WERI-Rb-1 (cell line): ENCODE measurements at regions not wholly inside any gene's neighbourhood (a gene's known extent, or its start where the extent isn't known, plus 50 kb on each side); places are given as distances from the start of the nearest gene placed in this dataset.

Source experiments
- DNase-seq: peaks from one replicate; pipeline ENCODE4 v3.0.0-alpha.2; 2020
- H3K27ac ChIP-seq: fragments of 250-450 bp; sonication (Bioruptor Pico); 2 replicates; pipeline ENCODE4 v1.5.1; 2020; ENCODE audit warnings: mild to moderate bottlenecking, moderate library complexity
- H3K27me3 ChIP-seq: fragments of 250-450 bp; sonication (Bioruptor Pico); 2 replicates; pipeline ENCODE4 v1.5.1; 2021; ENCODE audit warnings: mild to moderate bottlenecking, low read depth, moderate library complexity; ENCODE audit not compliant: insufficient read depth, severe bottlenecking
- H3K36me3 ChIP-seq: fragments of 250-450 bp; sonication (Bioruptor Pico); 2 replicates; pipeline ENCODE4 v1.5.1; 2020; ENCODE audit warnings: mild to moderate bottlenecking, moderate library complexity
- H3K4me3 ChIP-seq: 2 replicates; pipeline ENCODE4 v1.5.1; 2011; ENCODE audit warnings: low read depth, mild to moderate bottlenecking, control low read depth, low read length
- H3K9me3 ChIP-seq: fragments of 250-450 bp; sonication (Bioruptor Pico); 2 replicates; pipeline ENCODE4 v1.5.1; 2021; ENCODE audit warnings: mild to moderate bottlenecking, moderate library complexity; ENCODE audit not compliant: severe bottlenecking
- CTCF ChIP-seq: IDR thresholded peaks from 2 replicates; pipeline ENCODE4 v1.5.1; 2011; ENCODE audit warnings: low read depth, mild to moderate bottlenecking, control low read depth, inconsistent platforms, low read length

GRCh38 chr15:96412045-96412905 is 81.8 kb downstream of the NR2F2 start:
- Histone ChIP-seq H3K36me3 (no peaks in the 10 kb centered on the region), H3K27me3 (peaks cover 92% of the 10 kb centered on the region), H3K4me3 (no peak overlapping the region), H3K9me3 (peaks cover 7% of the 10 kb centered on the region), H3K27ac (no peak overlapping the region)
- DNase-seq: no peak
- TF ChIP-seq CTCF: no peak

- no peak for TF ChIP-seq CTCF
- Histone ChIP-seq H3K36me3 (no peaks in the 10 kb centered on the region), H3K27me3 (peaks cover 92% of the 10 kb centered on the region), H3K27ac (no peak overlapping the region), H3K4me3 (no peak overlapping the region), H3K9me3 (peaks cover 7% of the 10 kb centered on the region)
- no peak for DNase-seq
Measured at GRCh38 chr15:96412906-96413231, 82.4 kb downstream of the NR2F2 start.

GRCh38 chr15:96413657-96414056 is 83.2 kb downstream of the NR2F2 start:
- Histone ChIP-seq H3K27me3 (peaks cover 92% of the 10 kb centered on the region), H3K36me3 (no peaks in the 10 kb centered on the region), H3K9me3 (peaks cover 7% of the 10 kb centered on the region), H3K4me3 (no peak overlapping the region), H3K27ac (no peak overlapping the region)
- no peak for TF ChIP-seq CTCF
- DNase-seq: no peak

GRCh38 chr15:96414875-96415274 is 84.4 kb downstream of the NR2F2 start:
- H3K27me3 ChIP-seq: peaks cover 86% of the 10 kb centered on the region
- no peak for TF ChIP-seq CTCF
- no peak overlapping the region for H3K27ac ChIP-seq
- DNase-seq: no peak
- H3K36me3 ChIP-seq: no peaks in the 10 kb centered on the region
- H3K9me3 ChIP-seq: peaks cover under 1% of the 10 kb centered on the region
- H3K4me3 ChIP-seq: no peak overlapping the region

GRCh38 chr15:96415513-96416217 is 85.2 kb downstream of the NR2F2 start:
- TF ChIP-seq CTCF: no peak
- no peaks in the 10 kb centered on the region for H3K9me3 ChIP-seq
- peaks cover 83% of the 10 kb centered on the region for H3K27me3 ChIP-seq
- no peaks in the 10 kb centered on the region for H3K36me3 ChIP-seq
- no peak for DNase-seq
- H3K4me3 ChIP-seq: no peak overlapping the region
- H3K27ac ChIP-seq: no peak overlapping the region
